Skin of body (tissue), 1 donor: ENCODE measurements at regions not wholly inside any gene's neighbourhood (a gene's known extent, or its start where the extent isn't known, plus 50 kb on each side); places are given as distances from the start of the nearest gene placed in this dataset.

Source experiments
- DNase-seq: peaks from one replicate; lab custom pipeline; 2025; lab: John Stamatoyannopoulos, UW

GRCh38 chr4:106454021-106454420, 85.4 kb upstream of the GIMD1 start:
- peak; percentile 38 for DNase-seq

DNA sequence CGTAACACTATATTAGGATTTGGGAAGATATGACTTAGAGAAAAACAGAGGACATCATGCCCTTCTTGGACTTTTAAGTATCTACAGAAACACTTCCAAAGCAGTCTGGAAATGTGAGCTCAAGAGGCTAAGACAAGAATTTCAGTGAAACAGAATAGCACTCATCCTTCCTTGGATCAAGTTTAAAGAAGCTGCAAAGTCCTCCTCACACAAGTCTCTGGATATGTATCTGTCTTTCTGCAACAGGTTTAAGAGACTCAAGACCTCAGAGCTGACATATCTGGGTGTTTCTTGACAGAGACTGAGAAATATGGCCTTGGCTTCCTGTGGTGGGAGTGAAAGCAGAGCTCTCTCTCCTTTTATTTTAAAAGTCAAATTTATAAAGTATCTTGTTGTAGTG, 82.5 kb upstream of the GIMD1 start:
- DNase-seq, result peak; percentile 10

DNA sequence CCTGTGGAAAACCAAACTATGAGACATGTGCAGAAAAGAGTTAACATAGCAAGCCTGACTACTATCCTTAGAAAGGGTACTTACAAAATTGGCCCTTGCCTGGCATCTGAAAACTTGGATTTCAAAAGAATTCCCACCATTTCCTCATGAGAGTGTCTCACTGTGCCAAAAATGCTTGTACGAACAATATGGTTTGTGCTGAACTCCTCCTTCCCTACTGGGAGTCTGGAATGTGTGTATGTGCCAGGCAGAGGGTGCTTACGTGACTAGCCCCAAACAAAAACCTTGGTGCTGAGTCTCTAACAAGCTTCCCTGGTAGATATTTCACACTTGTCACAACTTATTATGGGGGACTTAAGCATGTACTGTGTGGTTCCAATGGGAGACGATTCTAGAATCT, 81.7 kb upstream of the GIMD1 start:
- DNase-seq, result no peak

DNA sequence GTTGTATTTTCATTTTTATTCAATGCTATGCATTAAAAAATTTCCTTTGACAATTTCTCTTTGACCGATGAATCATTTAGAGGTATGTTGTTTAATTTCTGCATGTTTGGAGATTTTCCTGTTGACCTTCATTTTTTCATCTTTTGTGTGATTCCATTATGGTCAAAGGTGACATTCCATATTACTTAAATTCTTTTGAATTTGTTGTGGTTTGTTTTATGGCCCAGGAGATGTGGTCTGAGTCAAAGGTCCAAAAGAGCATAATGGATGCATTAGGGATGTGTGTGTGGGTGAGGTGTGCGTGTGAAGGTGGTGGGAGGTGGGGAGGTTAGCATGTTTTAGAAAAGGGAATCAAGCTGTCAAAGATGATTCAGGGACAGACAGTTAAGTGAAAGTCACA, 76.0 kb upstream of the GIMD1 start:
- DNase-seq, result no peak

DNA sequence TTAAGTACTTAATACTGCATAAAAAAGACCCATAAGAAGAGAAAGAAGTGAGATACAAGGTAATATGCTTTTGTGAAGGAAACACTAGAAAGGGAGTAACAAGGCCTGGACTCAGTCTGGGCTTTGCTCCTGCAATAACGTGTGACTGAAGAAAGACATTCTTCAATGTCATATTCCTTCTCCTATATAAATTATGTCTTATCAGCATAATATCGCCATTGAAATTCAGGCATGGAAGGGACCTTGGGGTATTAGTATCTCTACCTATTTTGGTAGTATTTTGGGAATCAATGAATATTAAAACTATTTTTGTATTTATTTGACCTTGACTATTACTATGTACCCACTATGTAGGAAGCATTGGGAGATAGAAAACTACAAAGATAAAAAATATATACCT, 62.2 kb upstream of the GIMD1 start:
- no peak for DNase-seq

GRCh38 chr4:106429885-106430284, 61.3 kb upstream of the GIMD1 start:
- no peak for DNase-seq

DNA sequence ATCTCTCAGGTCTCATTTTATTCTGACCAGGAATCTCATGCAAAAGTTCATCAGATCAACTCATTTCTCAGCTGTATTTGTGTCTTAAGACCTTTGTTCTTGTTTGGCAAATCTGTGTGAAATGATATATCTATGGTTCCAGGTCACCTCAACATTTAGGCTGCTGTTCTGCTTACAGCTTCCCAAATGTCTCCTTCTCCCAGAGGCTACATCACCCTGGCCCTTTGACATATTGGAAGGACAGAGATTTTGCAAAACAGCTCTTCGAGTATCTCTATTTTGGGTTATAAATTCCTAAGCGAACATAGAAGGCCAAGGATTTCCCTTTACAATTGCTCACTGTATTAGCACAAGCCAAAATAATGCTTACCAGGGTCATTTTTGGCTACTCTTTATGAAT, 57.5 kb upstream of the GIMD1 start:
- peak; percentile 41 for DNase-seq

DNA sequence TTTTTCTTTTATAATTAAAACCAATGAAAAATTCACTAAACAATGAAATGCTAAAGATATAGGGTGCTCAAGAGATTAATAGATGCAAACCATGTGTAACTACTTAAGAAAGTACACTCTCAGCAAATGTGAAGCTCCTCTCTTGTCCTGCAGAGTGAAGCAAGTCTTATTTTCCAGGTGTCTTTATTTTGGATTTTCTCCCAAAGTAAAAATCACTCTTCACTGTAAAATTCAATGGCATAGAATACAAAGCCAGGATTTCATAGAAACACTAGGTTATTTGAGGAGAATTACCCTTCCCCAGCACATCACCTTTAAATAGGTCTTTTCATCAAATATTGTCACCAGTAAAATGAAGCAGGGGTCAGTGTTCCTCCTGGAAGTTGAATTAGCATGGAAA, 57.0 kb upstream of the GIMD1 start:
- DNase-seq, result no peak

DNA sequence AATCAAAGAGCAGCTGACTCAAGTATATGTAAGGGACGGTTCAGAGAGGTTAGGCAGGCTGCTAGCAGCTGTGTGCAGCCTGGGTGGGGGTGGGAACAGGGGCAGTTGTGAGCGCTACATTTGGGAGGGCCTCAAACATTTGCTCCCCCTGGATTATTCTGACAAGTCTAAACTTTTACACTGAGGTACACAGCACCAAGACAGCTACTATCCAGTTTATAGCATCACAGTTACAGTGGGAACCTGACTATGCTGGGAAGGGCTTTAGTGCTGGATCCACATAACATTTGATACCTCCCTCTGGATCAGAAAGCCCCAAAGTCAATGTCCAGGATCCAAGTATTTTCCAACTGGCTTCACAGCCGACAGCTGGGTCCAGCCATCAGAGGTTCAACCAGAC, 55.8 kb upstream of the GIMD1 start:
- DNase-seq, result no peak

- no peak for DNase-seq
Measured at GRCh38 chr4:106423791-106424190, 55.2 kb upstream of the GIMD1 start.

- no peak for DNase-seq
Measured at GRCh38 chr4:106422766-106423165, 54.2 kb upstream of the GIMD1 start.

DNA sequence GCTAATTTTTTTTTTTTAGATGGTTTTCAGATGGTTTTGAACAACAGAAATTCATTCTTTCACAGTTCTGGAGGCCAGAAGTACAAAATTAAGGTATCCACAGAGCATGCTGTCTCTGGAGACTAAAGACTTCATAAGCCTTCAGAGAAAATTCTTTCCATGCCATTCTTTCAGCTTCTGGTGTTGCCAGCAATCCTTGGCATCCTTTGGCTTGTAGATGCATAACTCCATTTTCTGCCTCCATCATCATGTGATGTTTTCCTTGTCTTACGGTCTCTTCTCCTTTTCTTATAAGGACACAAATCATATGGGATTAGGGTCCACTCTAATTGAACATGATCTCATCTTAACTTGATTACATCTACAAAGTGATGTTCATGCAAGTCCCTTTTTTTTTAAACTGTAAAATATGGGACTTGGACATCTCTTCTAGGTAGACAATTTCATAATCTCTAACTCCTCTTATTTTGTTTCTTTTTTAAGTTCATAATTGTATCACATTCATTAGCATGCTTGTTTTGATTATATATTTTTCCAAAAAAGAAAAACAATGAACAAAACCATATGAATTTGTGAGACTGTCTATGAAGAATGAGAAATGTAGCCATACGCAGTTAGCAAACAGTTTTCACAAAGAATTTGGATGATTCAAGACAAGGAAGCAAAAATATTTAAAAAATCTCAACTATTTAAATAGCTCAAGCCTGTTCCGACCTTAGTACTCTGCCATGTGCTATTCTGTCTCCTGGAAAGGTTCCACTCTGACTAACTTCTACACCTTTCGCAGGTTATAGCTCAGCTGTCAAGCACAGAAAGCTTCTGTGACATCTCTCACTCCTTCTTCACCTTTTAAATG, 53.1 kb upstream of the GIMD1 start:
- peak; percentile 8 for DNase-seq

GRCh38 chr4:106418444-106418843, 49.9 kb upstream of the GIMD1 start:
- DNase-seq, result no peak
